Hematopoietic multipotent progenitor cell treated with erythropoietin and hydrocortisone succinate and interleukin-3 and kit ligand, for 8 days (in vitro differentiated cells): ENCODE measurements at regions not wholly inside any gene's neighbourhood (a gene's known extent, or its start where the extent isn't known, plus 50 kb on each side); places are given as distances from the start of the nearest gene placed in this dataset.
"Not testable (repeated sequence)": the region's sequence is repeated elsewhere in the genome, so short reads cannot be mapped to it uniquely, and the experiment has no call there.

ENCODE experiments used
- DNase-seq: peaks from one replicate; pipeline ENCODE4 v3.0.0-alpha.2; 2015

- no peak for DNase-seq
These were observed 93.3 kb downstream of the ACTL7B start for GRCh38 chr9:108762348-108763055.

GRCh38 chr9:108761655-108762347 lies 94.0 kb downstream of the ACTL7B start:
- DNase-seq, result peak; percentile 44

- DNase-seq, result no peak
These were observed 94.9 kb downstream of the ACTL7B start for GRCh38 chr9:108760841-108761240.

- no peak for DNase-seq
These were observed 96.0 kb downstream of the ACTL7B start for GRCh38 chr9:108759835-108760234.

GRCh38 chr9:108759399-108759798 lies 96.4 kb downstream of the ACTL7B start:
- no peak for DNase-seq

GRCh38 chr9:108756746-108757490 lies 98.9 kb downstream of the ACTL7B start:
- no peak for DNase-seq

GRCh38 chr9:108755979-108756378 lies 99.8 kb downstream of the ACTL7B start:
- no peak for DNase-seq

- no peak for DNase-seq
These were observed 104.4 kb downstream of the ACTL7B start for GRCh38 chr9:108751369-108751768.

GRCh38 chr9:108750661-108751215 lies 105.0 kb downstream of the ACTL7B start:
- DNase-seq, result no peak

- DNase-seq, result no peak
These were observed 107.0 kb downstream of the ACTL7B start for GRCh38 chr9:108748776-108749175.

- DNase-seq, result no peak
These were observed 108.9 kb downstream of the ACTL7B start for GRCh38 chr9:108746864-108747263.

GRCh38 chr9:108746001-108746400 lies 109.8 kb downstream of the ACTL7B start:
- no peak for DNase-seq

GRCh38 chr9:108744641-108745040 lies 111.1 kb downstream of the ACTL7B start:
- no peak for DNase-seq

- DNase-seq, result no peak
These were observed 111.8 kb downstream of the ACTL7B start for GRCh38 chr9:108743901-108744371.

- no peak for DNase-seq
These were observed 112.4 kb downstream of the ACTL7B start for GRCh38 chr9:108743416-108743815.

- no peak for DNase-seq
These were observed 113.6 kb downstream of the ACTL7B start for GRCh38 chr9:108742191-108742590.

GRCh38 chr9:108731292-108731691 lies 124.5 kb downstream of the ACTL7B start:
- DNase-seq, result not testable (repeated sequence)

GRCh38 chr9:108727580-108728111 lies 128.1 kb downstream of the ACTL7B start:
- no peak for DNase-seq

- no peak for DNase-seq
These were observed 131.1 kb downstream of the ACTL7B start for GRCh38 chr9:108724652-108725051.

GRCh38 chr9:108724122-108724521 lies 131.7 kb downstream of the ACTL7B start:
- DNase-seq, result no peak

- DNase-seq, result no peak
These were observed 133.4 kb downstream of the ACTL7B start for GRCh38 chr9:108722396-108722795.

- no peak for DNase-seq
These were observed 135.6 kb downstream of the ACTL7B start for GRCh38 chr9:108720191-108720642.

- no peak for DNase-seq
These were observed 145.4 kb downstream of the ACTL7B start for GRCh38 chr9:108710424-108710823.
